C4-2B (cell line): ENCODE measurements at regions not wholly inside any gene's neighbourhood (a gene's known extent, or its start where the extent isn't known, plus 50 kb on each side); places are given as distances from the start of the nearest gene placed in this dataset.
A peak's percentile ranks its signal among the peaks of the same experiment; 100 is the strongest.

Experiments
- H3K27ac ChIP-seq: fragments of 450-650 bp; 2 replicates; pipeline ENCODE4 v1.5.1; 2017
- CTCF ChIP-seq: fragments of 450-650 bp; conservative IDR thresholded peaks from 2 replicates; pipeline ENCODE4 v1.5.1; 2017; ENCODE audit warnings: mild to moderate bottlenecking
- ZFX ChIP-seq: fragments of 450-650 bp; IDR thresholded peaks from 2 replicates; pipeline ENCODE4 v1.6.1; 2017

DNA sequence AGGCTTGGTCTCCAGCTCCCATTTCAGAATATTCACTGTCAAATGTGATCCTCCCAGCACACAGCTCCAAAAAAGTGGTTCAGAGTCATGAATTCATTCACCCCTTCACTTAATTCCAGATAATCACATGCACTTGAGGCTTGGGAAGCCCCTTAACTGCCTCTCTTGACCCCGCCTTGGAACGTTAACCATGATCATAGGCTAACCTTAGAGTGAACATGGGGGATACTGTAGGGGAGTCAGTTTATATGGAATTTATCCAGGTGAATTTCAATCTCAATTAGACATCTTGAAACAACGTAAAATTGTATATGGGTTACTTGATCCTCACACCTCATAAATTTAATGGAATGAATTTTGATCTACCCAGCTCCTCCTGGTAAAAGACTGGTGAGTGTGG lies 346.8 kb upstream of the ARID1B start:
- no peak overlapping the region for H3K27ac ChIP-seq
- TF ChIP-seq CTCF (no peak), ZFX (no peak)

GRCh38 chr6:156427345-156427744 lies 349.8 kb upstream of the ARID1B start:
- no peak overlapping the region for H3K27ac ChIP-seq
- no peak for TF ChIP-seq ZFX
- no peak for TF ChIP-seq CTCF

DNA sequence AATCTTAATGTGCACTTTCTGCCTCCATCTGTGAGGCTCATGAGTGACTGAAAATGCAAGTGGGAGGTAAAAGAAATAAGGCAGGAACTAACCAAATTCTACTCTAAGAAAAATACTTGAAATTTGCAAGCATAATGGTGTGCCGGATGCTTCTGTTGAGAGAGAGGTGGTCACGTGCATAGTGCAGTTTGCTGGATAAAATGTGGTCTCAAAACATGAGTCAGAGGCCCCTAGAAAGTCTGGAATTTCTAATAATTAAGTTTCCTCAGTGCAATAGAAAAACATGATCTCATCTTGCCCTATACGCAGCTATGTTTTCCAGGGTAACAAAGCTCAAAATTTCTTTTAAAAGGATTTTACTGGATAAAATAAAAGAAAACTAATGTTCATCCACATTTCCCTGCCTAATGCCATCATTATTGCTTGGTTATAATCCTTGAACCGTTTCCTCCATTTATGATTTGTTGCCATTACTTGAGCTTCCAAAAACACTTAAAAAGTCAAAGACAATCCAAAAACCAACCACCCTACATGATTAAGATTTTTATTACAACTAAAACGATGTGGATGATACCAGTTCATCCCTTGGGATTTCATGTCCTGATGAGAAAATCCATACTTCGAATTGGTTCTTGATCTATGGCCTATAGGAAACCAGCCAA lies 351.7 kb upstream of the ARID1B start:
- no peak overlapping the region for H3K27ac ChIP-seq
- TF ChIP-seq ZFX (no peak), CTCF (no peak)

DNA sequence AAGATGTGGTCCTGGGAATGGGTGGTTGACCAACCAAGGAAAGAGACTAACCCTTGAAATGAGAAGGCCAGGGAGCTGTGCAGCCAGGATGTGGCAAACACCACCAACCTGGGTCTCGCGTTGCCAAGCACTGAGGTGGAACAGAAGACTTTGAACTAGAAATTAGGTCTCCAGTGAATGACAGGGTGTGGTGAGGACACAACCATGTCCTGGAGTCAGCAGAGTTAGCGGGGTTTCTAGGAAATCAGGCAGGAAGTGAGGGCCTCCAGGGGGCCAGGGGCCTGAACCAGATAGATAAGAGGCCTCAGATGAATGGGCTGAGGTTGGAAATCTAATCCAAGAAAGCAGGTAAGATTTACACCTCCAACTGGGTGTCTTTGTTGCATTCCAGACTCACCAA lies 353.3 kb upstream of the ARID1B start:
- no peak overlapping the region for H3K27ac ChIP-seq
- TF ChIP-seq ZFX (no peak), CTCF (no peak)

DNA sequence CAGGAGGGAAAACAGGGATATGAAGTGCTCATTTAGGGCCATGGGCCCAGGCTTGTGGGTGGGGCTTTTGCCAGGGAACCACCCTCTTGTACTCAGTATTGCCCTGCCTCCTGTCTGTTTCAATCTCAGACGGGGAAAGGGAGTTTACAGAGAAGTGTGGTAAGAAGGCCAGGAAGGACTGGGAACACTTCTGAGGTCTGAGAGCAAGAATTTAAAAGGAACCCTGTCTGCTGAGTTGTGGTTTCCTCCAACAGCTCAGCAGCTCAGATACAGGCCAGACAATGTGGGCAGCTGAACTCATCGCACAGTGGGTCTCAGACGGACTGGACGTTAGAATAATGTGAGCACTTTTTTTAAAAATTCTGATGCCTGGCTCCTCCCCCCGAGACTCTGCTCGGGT lies 354.1 kb upstream of the ARID1B start:
- no peak overlapping the region; the same call in 1 of the 2 replicates for H3K27ac ChIP-seq
- TF ChIP-seq CTCF: no peak
- TF ChIP-seq ZFX: no peak

DNA sequence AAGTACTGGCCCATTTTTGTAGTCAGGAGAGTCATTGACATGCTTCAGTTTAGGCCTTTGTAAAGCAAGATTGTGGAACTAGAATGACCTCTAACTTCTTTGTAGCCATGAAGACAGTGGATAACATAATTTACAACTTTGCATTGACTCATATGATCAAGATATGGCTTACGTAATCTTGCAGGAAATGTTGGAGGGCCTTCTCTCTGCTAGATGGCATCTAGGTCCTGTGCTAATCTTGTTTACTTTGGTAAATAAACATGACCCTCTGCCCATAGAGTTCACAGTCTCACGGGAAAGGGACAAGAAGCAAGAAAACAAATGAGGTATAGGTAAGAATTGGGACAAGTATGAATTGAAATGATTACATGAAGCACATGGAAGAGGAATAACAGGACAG lies 355.2 kb upstream of the ARID1B start:
- no peak for TF ChIP-seq ZFX
- TF ChIP-seq CTCF: no peak
- H3K27ac ChIP-seq: peak overlapping the region; percentile 52; the same call in 1 of the 2 replicates

- peak overlapping the region; percentile 52 for H3K27ac ChIP-seq
Observed at GRCh38 chr6:156421301-156421700, 355.9 kb upstream of the ARID1B start.

DNA sequence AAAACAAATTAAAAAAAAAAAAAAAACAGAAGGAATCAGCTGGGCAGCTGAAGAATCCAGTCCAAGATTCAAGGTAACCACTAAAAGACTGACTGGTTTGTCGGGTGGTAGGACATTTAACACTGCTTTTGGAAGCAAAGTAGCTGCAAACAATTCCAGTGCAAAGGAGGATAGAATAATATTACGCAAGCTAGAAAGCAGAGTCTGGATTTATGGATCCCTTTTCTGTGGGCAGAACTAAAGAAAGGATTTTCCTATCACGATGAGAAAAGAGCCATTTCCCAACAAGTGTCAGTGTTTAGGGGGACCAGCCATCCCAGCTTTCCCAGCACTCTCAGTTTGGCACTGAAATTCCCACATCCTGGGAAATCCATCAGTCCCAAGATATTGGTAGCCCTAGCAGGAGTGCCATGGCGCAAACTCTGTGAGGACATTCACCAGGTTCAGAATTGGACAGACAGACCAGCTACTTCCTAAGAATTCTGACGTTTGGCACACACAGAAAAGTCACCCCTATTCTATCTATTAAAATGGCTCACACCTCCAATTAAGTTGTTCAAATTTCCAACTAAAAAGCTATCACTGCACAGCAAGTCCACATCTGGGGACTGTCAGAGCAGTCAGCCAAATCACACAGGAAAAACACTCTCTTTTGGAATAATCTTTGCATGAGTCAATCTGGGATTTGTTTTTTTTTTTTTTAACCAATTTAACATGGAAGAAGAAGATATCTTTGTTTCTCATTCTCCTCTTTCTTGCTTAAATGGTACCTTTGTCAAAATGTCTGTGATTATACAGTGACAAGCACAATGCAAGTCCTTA lies 356.8 kb upstream of the ARID1B start:
- H3K27ac ChIP-seq: no peak overlapping the region
- no peak for TF ChIP-seq CTCF
